ENCODE measurements at regions not wholly inside any gene's neighbourhood (a gene's known extent, or its start where the extent isn't known, plus 50 kb on each side); places are given as distances from the start of the nearest gene placed in this dataset.

GRCh38 chrX:113959912-113960626 is 623.8 kb upstream of the HTR2C start:
- peak; percentile 76 for DNase-seq (ENCODE audit: low spot score)

GRCh38 chrX:113956936-113957335 is 627.0 kb upstream of the HTR2C start:
- Histone ChIP-seq H3K4ac (ENCODE audit: low read length) (no peak overlapping the region), H3K36me3 (replicated peaks in 1 of 2; ENCODE audit: control insufficient read depth in 2 of 2, insufficient read depth in 2 of 2, low read length in 2 of 2) (no peaks in the 10 kb centered on the region), H3K27me3 (ENCODE audit: control insufficient read depth in 3 of 3, insufficient read depth in 3 of 3, low read depth in 1 of 3, low read length in 3 of 3) (no peaks in the 10 kb centered on the region), H3K79me1 (ENCODE audit: low read depth, low read length) (no peaks in the 10 kb centered on the region), H2AK5ac (ENCODE audit: low read depth, low read length) (no peak overlapping the region), H3K4me2 (ENCODE audit: insufficient read depth, low read length, poor library complexity, severe bottlenecking) (no peak overlapping the region), H4K8ac (ENCODE audit: low read depth, low read length) (no peak overlapping the region), H3K4me3 (ENCODE audit: low read length in 2 of 2) (no peak overlapping the region), H2BK15ac (ENCODE audit: low read length) (no peak overlapping the region), H3K9ac (ENCODE audit: low read depth, low read length, poor library complexity) (no peak overlapping the region), H2BK12ac (ENCODE audit: low read length) (no peak overlapping the region), H2BK5ac (ENCODE audit: low read length) (no peak overlapping the region), H3K23ac (ENCODE audit: low read depth, low read length, poor library complexity) (no peak overlapping the region), H3K14ac (ENCODE audit: low read length) (no peak overlapping the region), H2BK120ac (ENCODE audit: low read depth, low read length) (no peak overlapping the region), H3K27ac (replicated peaks; ENCODE audit: low read length) (peak overlapping the region; percentile 62), H4K91ac (ENCODE audit: low read depth, low read length, poor library complexity) (no peak overlapping the region), H3K9me3 (replicated peaks in 1 of 2; ENCODE audit: control insufficient read depth in 2 of 2, insufficient read depth in 1 of 2, low read depth in 1 of 2, low read length in 2 of 2) (peaks cover 0 to 1% of the 10 kb centered on the region in 2 donors), H3K4me1 (ENCODE audit: control insufficient read depth in 2 of 2, insufficient read depth in 1 of 2, low read depth in 1 of 2, low read length in 2 of 2) (peaks cover 0 to 2% of the 10 kb centered on the region in 2 donors), H2AFZ (ENCODE audit: low read length) (no peak overlapping the region), H3K18ac (ENCODE audit: low read length) (no peak overlapping the region)
- DNase-seq (ENCODE audit: low spot score) = no peak
- WGBS, 2 donors (ENCODE audit: extremely low coverage in 2 of 2, insufficient read length in 2 of 2, insufficient replicate concordance in 1 of 2) = no CpG with 5 or more reads among the region's 6 CpGs

More at GRCh38 chrX:113959912-113960626, 623.8 kb upstream of the HTR2C start:
- no peak overlapping the region for H3K4ac ChIP-seq (ENCODE audit: low read length)
- H3K27me3 ChIP-seq (ENCODE audit: control insufficient read depth in 3 of 3, insufficient read depth in 3 of 3, low read depth in 1 of 3, low read length in 3 of 3) = no peaks in the 10 kb centered on the region
- H3K79me1 ChIP-seq (ENCODE audit: low read depth, low read length) = no peaks in the 10 kb centered on the region
- no peak overlapping the region for H3K18ac ChIP-seq (ENCODE audit: low read length)
- H2BK12ac ChIP-seq (ENCODE audit: low read length) = no peak overlapping the region
- no peak overlapping the region for H2BK15ac ChIP-seq (ENCODE audit: low read length)
- no peaks in the 10 kb centered on the region for H3K9me3 ChIP-seq (replicated peaks in 1 of 2; ENCODE audit: control insufficient read depth in 2 of 2, insufficient read depth in 1 of 2, low read depth in 1 of 2, low read length in 2 of 2)
- no peak overlapping the region for H3K4me3 ChIP-seq (ENCODE audit: low read length in 2 of 2)
- no peak overlapping the region for H3K14ac ChIP-seq (ENCODE audit: low read length)
- peaks cover 0 to 2% of the 10 kb centered on the region in 2 donors for H3K4me1 ChIP-seq (ENCODE audit: control insufficient read depth in 2 of 2, insufficient read depth in 1 of 2, low read depth in 1 of 2, low read length in 2 of 2)
- no peak overlapping the region for H2AFZ ChIP-seq (ENCODE audit: low read length)
- no peak overlapping the region for H3K23ac ChIP-seq (ENCODE audit: low read depth, low read length, poor library complexity)
- no peak overlapping the region for H4K91ac ChIP-seq (ENCODE audit: low read depth, low read length, poor library complexity)
- no peak overlapping the region for H3K9ac ChIP-seq (ENCODE audit: low read depth, low read length, poor library complexity)
- H3K27ac ChIP-seq (replicated peaks; ENCODE audit: low read length) = peak overlapping the region; percentile 94
- WGBS, 2 donors (ENCODE audit: extremely low coverage in 2 of 2, insufficient read length in 2 of 2, insufficient replicate concordance in 1 of 2) = no CpG with 5 or more reads among the region's 4 CpGs
- H4K8ac ChIP-seq (ENCODE audit: low read depth, low read length) = no peak overlapping the region
- H2AK5ac ChIP-seq (ENCODE audit: low read depth, low read length) = no peak overlapping the region
- H2BK120ac ChIP-seq (ENCODE audit: low read depth, low read length) = no peak overlapping the region
- no peak overlapping the region for H2BK5ac ChIP-seq (ENCODE audit: low read length)
- H3K36me3 ChIP-seq (replicated peaks in 1 of 2; ENCODE audit: control insufficient read depth in 2 of 2, insufficient read depth in 2 of 2, low read length in 2 of 2) = no peaks in the 10 kb centered on the region
- H3K4me2 ChIP-seq (ENCODE audit: insufficient read depth, low read length, poor library complexity, severe bottlenecking) = no peak overlapping the region

- Histone ChIP-seq H3K14ac (ENCODE audit: low read length) (no peak overlapping the region), H3K36me3 (replicated peaks in 1 of 2; ENCODE audit: control insufficient read depth in 2 of 2, insufficient read depth in 2 of 2, low read length in 2 of 2) (no peaks in the 10 kb centered on the region), H3K4me2 (ENCODE audit: insufficient read depth, low read length, poor library complexity, severe bottlenecking) (no peak overlapping the region), H3K4ac (ENCODE audit: low read length) (no peak overlapping the region), H3K23ac (ENCODE audit: low read depth, low read length, poor library complexity) (no peak overlapping the region), H3K18ac (ENCODE audit: low read length) (no peak overlapping the region), H2BK15ac (ENCODE audit: low read length) (no peak overlapping the region), H3K79me1 (ENCODE audit: low read depth, low read length) (no peaks in the 10 kb centered on the region), H4K91ac (ENCODE audit: low read depth, low read length, poor library complexity) (no peak overlapping the region), H3K4me3 (ENCODE audit: low read length in 2 of 2) (no peak overlapping the region), H2BK12ac (ENCODE audit: low read length) (no peak overlapping the region), H2BK120ac (ENCODE audit: low read depth, low read length) (no peak overlapping the region), H2AK5ac (ENCODE audit: low read depth, low read length) (no peak overlapping the region), H4K8ac (ENCODE audit: low read depth, low read length) (no peak overlapping the region), H2BK5ac (ENCODE audit: low read length) (no peak overlapping the region), H2AFZ (ENCODE audit: low read length) (no peak overlapping the region), H3K27me3 (ENCODE audit: control insufficient read depth in 3 of 3, insufficient read depth in 3 of 3, low read depth in 1 of 3, low read length in 3 of 3) (no peaks in the 10 kb centered on the region), H3K9me3 (replicated peaks in 1 of 2; ENCODE audit: control insufficient read depth in 2 of 2, insufficient read depth in 1 of 2, low read depth in 1 of 2, low read length in 2 of 2) (peaks cover 0 to 1% of the 10 kb centered on the region in 2 donors), H3K9ac (ENCODE audit: low read depth, low read length, poor library complexity) (no peak overlapping the region), H3K27ac (replicated peaks; ENCODE audit: low read length) (no peak overlapping the region), H3K4me1 (ENCODE audit: control insufficient read depth in 2 of 2, insufficient read depth in 1 of 2, low read depth in 1 of 2, low read length in 2 of 2) (no peaks in the 10 kb centered on the region)
- DNase-seq (ENCODE audit: low spot score) = no peak
- WGBS, 2 donors (ENCODE audit: extremely low coverage in 2 of 2, insufficient read length in 2 of 2, insufficient replicate concordance in 1 of 2) = no CpG with 5 or more reads among the region's 3 CpGs
Measured at GRCh38 chrX:113954297-113954696, 629.6 kb upstream of the HTR2C start.

- peak overlapping the region; percentile 78 for H3K27ac ChIP-seq (replicated peaks; ENCODE audit: low read length)
- no peak for DNase-seq (ENCODE audit: low spot score)
- no peak overlapping the region for H4K91ac ChIP-seq (ENCODE audit: low read depth, low read length, poor library complexity)
- no CpG with 5 or more reads among the region's 5 CpGs for WGBS, 2 donors (ENCODE audit: extremely low coverage in 2 of 2, insufficient read length in 2 of 2, insufficient replicate concordance in 1 of 2)
- H3K18ac ChIP-seq (ENCODE audit: low read length) = no peak overlapping the region
- no peak overlapping the region for H2AFZ ChIP-seq (ENCODE audit: low read length)
- H3K79me1 ChIP-seq (ENCODE audit: low read depth, low read length) = peaks cover 2% of the 10 kb centered on the region
- no peak overlapping the region for H2BK12ac ChIP-seq (ENCODE audit: low read length)
- no peak overlapping the region for H2BK15ac ChIP-seq (ENCODE audit: low read length)
- H3K4me3 ChIP-seq (ENCODE audit: low read length in 2 of 2) = no peak overlapping the region
- no peak overlapping the region for H3K23ac ChIP-seq (ENCODE audit: low read depth, low read length, poor library complexity)
- no peak overlapping the region for H3K9ac ChIP-seq (ENCODE audit: low read depth, low read length, poor library complexity)
- no peaks in the 10 kb centered on the region for H3K4me1 ChIP-seq (ENCODE audit: control insufficient read depth in 2 of 2, insufficient read depth in 1 of 2, low read depth in 1 of 2, low read length in 2 of 2)
- H4K8ac ChIP-seq (ENCODE audit: low read depth, low read length) = no peak overlapping the region
- H2AK5ac ChIP-seq (ENCODE audit: low read depth, low read length) = no peak overlapping the region
- peaks cover 0 to 3% of the 10 kb centered on the region in 2 donors for H3K9me3 ChIP-seq (replicated peaks in 1 of 2; ENCODE audit: control insufficient read depth in 2 of 2, insufficient read depth in 1 of 2, low read depth in 1 of 2, low read length in 2 of 2)
- no peak overlapping the region for H3K4ac ChIP-seq (ENCODE audit: low read length)
- H2BK5ac ChIP-seq (ENCODE audit: low read length) = no peak overlapping the region
- H3K14ac ChIP-seq (ENCODE audit: low read length) = no peak overlapping the region
- H3K36me3 ChIP-seq (replicated peaks in 1 of 2; ENCODE audit: control insufficient read depth in 2 of 2, insufficient read depth in 2 of 2, low read length in 2 of 2) = no peaks in the 10 kb centered on the region
- H3K4me2 ChIP-seq (ENCODE audit: insufficient read depth, low read length, poor library complexity, severe bottlenecking) = no peak overlapping the region
- H2BK120ac ChIP-seq (ENCODE audit: low read depth, low read length) = no peak overlapping the region
- H3K27me3 ChIP-seq (ENCODE audit: control insufficient read depth in 3 of 3, insufficient read depth in 3 of 3, low read depth in 1 of 3, low read length in 3 of 3) = no peaks in the 10 kb centered on the region
Measured at GRCh38 chrX:113950081-113950678, 633.7 kb upstream of the HTR2C start.

All from neuronal stem cell (in vitro differentiated cells).